HG02938 (cell line): ENCODE measurements at regions not wholly inside any gene's neighbourhood (a gene's known extent, or its start where the extent isn't known, plus 50 kb on each side); places are given as distances from the start of the nearest gene placed in this dataset.
"Not testable (repeated sequence)": the region's sequence is repeated elsewhere in the genome, so short reads cannot be mapped to it uniquely, and the experiment has no call there.

Experiments used
- ATAC-seq: cut with Tn5 transposase; IDR thresholded peaks from one replicate; pipeline ENCODE4 v1.9.1; 2021; ENCODE audit warnings: mild to moderate bottlenecking, moderate library complexity; ENCODE audit not compliant: unreplicated experiment

DNA sequence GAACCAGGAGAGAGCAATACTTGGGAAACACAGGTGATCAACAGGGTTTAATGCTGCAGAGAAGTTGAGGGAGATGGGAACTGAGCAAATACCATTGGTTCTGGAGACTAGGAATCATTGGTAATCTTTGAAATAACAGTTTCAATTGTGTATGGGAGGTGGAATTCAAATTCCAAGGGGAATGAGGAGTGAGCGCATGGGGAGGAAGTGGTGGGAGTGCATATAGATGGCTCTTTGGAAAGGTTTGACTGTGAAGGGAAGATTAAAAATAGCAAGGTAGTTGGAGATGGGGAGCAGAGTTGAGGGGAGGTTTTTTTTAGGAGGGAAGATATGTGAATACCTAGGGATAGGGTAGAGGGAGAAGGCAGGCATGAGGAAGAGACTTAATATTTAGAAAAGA lies 51.1 kb upstream of the ROPN1 start:
- no peak for ATAC-seq

- no peak for ATAC-seq
Observed at GRCh38 chr3:124044956-124045355, 53.0 kb upstream of the ROPN1 start.

DNA sequence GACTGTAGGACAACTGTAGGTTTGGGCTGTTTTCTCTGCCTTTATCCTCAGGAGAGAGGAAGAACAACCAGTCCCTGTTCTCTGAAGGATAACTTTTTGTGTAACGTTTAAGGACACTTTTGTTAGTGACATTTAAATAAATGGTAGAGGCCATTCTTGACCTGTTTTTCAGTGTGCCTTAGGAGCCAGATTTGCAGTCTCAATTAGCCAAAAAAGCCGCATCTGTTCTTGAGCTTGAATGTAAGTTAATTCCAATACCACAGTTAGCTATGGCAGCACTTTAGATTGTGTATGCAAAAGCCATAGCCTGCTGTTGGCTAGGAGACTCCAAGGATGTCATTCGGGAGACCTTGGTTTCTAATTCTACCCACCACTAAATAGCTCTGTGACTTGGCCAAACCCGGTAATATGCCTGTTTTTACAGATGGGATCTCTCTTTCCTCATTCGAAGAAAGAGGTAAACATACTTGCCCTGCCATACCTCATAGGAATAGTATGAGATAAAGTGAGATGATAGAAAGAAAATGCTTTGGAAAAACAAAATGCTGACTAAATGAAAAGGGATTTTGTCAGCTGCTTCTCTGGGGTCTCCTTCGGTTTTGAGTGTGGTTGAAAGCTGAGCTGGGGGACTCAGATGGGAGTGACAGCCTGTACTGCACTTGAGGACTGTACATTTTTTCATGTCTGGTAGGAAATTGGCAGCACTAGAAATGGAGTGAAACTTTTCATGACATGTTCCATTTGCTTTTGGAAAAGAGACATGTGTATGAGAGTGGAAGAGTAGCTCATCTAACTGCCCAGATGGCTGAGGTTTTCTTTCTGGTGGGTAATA lies 57.3 kb upstream of the ROPN1 start:
- no peak for ATAC-seq

DNA sequence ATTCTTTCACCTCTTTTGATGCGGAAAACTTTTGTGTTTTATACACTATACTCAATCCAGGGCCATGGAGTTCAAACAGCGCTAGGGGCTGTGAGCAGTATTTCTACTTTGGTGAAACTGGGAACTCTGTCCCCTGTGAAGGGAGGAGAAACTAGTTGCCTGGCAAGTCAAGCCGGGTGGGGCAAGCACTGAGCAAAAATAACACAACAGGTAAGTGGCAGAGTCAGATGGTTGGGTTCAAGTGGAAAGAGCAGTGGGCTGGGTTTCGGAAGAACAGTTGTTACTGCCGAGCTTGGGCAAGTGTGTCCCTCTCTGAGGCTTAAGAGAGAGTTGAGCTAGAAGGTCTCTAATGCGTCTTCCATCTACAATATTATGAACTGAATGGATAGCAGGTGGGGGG lies 59.7 kb upstream of the ROPN1 start:
- no peak for ATAC-seq

GRCh38 chr3:124053871-124054270 lies 61.9 kb upstream of the ROPN1 start:
- ATAC-seq: no peak

DNA sequence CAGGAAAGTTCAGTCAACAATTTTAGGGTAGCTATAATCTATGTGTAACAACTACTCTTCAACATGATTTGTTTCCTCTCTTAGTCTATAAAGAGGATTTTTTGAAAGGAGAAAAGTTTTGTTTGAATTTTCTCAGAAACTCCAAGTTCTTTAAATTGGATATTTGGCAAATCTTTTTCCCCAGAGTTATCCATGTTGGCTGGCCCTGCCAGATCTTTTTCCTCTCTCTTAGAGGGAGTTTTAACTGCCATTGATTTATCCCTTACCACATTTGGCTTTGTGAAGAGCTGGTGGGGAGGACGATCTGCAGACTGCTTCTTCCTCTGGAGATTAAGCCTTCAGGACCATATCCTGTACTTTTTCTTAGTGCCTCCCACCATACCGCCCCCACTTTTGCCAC lies 64.9 kb upstream of the ROPN1 start:
- ATAC-seq: no peak

DNA sequence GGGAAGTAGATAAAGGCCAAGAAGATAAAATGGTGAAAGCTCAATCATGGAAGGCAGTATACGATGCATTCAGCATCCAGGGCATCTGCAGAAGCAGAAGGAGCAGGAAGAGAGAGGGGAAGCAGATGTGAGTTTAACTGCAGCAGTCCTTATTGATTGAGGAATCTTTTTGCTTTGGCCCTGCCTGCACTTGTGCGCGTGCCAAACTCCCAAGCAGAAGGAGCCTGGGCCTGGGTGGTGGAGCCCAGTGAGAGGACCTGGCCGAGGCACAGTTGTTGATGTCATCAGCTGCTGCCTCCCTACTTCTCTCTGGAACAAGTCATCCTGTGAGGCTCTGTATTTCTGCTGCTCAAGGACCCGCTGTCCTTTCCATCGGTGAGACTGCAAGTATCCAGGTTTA lies 65.5 kb upstream of the ROPN1 start:
- ATAC-seq: no peak

GRCh38 chr3:124059580-124059979 lies 67.7 kb upstream of the ROPN1 start:
- ATAC-seq: no peak

- ATAC-seq: no peak
Observed at GRCh38 chr3:124063197-124063909, 71.4 kb upstream of the ROPN1 start.

DNA sequence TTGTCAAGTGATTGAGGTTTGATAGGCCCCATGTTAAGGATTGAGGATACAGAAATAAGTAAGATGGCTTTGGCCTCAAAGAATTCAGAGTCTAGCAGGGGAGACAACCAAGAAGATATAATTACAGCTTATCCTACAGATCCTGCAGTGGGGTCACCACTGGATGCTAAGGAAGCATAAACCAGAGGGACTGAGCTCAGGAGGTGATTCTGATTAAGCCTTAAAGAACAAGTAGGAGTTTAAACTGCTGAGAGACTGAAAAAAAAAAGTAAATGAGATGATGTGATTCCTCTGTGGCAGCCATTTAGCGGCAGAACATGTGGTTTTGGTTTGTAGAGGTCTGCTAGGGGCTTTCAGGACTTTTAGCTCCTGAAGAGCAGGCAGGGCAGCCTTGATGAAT lies 72.1 kb upstream of the ROPN1 start:
- no peak for ATAC-seq

- ATAC-seq: not testable (repeated sequence)
Observed at GRCh38 chr3:124066543-124066942, 74.6 kb upstream of the ROPN1 start.

- ATAC-seq: not testable (repeated sequence)
Observed at GRCh38 chr3:124069706-124070105, 77.8 kb upstream of the ROPN1 start.

DNA sequence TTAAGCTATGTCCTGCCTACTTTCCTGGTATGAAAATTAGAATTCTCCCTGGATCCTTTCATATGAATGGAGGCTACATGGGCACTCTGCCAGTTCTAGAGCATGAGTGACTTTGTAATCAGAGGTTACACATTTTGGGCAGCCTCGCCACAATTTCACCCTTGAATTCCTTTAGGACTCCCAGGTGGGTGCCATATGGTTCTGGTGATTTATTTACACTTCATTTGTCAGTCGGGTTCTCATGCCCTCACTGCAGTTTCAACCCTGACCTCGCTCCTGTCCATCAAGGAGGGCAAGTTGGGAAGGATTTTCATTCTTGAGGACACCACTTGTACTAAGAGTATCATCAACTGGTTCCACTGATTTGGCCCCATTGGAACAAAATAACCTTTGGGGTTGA lies 83.2 kb upstream of the ROPN1 start:
- not testable (repeated sequence) for ATAC-seq

DNA sequence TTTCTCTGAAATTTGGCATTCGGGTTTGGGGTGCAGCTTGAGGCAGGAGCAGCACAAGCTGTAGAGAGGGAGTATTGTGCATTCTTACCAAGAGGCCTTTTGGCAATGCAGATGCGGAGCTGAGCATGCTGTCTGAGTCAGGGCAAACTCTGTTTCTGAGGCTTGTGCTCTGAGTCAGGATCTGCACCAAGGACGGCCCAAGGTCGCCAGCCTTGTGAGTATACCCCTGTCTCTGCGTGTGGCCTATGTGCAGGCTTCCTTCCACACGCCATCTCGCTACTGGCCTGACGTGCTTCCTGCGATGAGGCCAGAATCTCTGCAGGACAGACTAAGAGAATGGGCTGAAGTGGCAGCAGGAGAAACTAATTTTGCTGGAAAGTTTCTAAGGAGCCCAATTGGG lies 83.8 kb upstream of the ROPN1 start:
- ATAC-seq: no peak

DNA sequence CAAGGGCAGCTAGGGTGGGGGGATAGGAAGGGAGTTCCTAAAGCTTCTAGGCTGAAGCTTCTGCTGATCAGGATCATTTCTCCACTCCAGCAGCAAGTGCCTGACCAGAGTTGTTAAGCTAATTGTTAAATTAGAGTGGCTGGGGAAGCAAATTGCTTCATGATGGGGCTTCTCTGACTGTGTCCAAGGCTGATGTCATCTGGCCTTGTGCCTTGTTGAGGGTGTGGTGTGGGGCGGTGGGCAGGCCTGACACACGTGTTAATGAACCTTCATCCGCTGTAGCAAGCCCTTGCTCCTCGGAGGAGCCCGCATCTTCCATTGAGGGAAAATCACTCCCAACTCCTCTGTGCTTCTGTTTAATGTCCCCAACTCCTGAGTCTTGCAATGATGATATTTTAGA lies 84.3 kb upstream of the ROPN1 start:
- no peak for ATAC-seq

GRCh38 chr3:124078953-124079911 lies 87.3 kb upstream of the ROPN1 start:
- ATAC-seq: no peak

DNA sequence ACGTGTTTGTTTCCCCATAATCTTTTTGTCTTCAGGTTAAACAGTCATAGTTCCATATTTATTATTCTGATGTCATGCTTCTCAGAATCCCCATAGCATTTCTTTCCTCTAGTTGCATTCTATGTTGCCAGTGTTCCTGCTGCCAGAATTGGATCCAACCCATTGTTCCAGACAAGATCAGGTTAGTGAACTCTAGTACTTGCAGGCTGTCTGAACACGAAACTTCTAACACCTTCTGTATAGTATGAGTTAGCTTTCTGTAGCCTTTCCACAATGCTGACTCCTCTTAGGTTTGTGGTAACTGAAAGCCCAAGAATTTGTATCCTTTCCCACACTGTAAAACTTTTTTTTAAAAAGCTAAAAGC lies 88.0 kb upstream of the ROPN1 start:
- ATAC-seq: no peak

DNA sequence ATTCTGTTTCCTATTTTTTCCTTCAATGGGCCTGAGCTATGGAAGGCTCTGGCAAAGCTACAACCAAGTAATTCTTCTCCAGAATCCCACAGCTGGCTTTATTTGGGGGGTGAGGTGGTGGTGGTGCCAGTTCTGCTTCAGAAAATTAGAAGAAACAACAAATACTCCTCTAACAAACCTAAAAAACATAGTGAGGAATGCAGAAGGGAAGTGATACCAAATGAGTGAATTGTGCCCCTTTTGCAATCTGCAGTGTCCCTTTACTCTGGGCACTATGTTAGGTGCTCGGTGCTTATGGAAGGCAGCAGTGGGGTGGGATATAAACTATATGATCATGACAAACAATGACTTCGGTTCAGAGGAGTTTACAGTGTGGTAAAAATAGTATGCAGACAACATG lies 90.4 kb upstream of the ROPN1 start:
- no peak for ATAC-seq

- ATAC-seq: no peak
Observed at GRCh38 chr3:124084022-124084881, 92.3 kb upstream of the ROPN1 start.

DNA sequence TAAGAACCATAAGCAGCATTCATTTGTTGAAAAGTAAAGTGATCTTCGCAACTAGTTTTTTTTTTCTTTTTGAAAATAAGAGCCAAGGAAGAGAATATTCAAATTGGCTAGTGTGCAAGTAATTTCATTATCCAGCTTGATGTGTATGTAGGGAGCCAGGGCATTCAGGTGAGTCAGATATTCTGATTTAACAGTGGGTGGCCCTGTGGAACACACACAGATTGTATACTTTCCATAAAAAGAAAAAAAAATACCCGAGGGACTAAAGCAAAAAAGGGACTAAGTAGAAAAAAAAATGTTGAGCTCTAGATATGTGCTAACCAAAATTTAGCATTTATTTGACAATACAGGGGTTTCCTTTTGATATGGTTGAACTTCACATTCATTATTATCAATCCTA lies 96.9 kb upstream of the ROPN1 start:
- ATAC-seq: no peak
